ENCODE measurements at regions not wholly inside any gene's neighbourhood (a gene's known extent, or its start where the extent isn't known, plus 50 kb on each side); places are given as distances from the start of the nearest gene placed in this dataset.

GRCh38 chr1:219120624-219121544 is 52.8 kb upstream of the LYPLAL1 start:
- no peak for DNase-seq

GRCh38 chr1:219121679-219122078 is 52.0 kb upstream of the LYPLAL1 start:
- no peak for DNase-seq

GRCh38 chr1:219123036-219123435 is 50.6 kb upstream of the LYPLAL1 start:
- no peak for DNase-seq
